H1 (cell line): ENCODE measurements at regions not wholly inside any gene's neighbourhood (a gene's known extent, or its start where the extent isn't known, plus 50 kb on each side); places are given as distances from the start of the nearest gene placed in this dataset.

Experiments used
- CTCF ChIA-PET: fragments of 300-600 bp; sonication (Branson Sonifier 250); formaldehyde crosslinking; loops from one replicate; lab custom pipeline; 2021; ENCODE audit not compliant: partially characterized antibody; lab: Charles Lee
- POLR2A ChIA-PET: fragments of 300-600 bp; sonication (Branson Sonifier 250); formaldehyde crosslinking; loops from one replicate; lab custom pipeline; 2021; ENCODE audit warnings: inconsistent platforms; ENCODE audit not compliant: partially characterized antibody; lab: Charles Lee
- DNase-seq, 2 experiments: peaks; one replicate each; pipeline versions ENCODE4 v3.0.0 to v3.0.0-alpha.2; 2010 to 2022; ENCODE audit warnings: low spot score in 2 of 2, low read depth in 1 of 2, mixed read lengths in 1 of 2
- FAIRE-seq: peaks from 2 replicates; lab custom pipeline; 2011; peaks lifted over from hg19 to GRCh38; lab: Jason Lieb, UNC
- H2AFZ ChIP-seq: 2 replicates; pipeline ENCODE4 v1.8.1; 2012; ENCODE audit warnings: low read length, inconsistent platforms
- H2AK5ac ChIP-seq: 2 replicates; pipeline ENCODE4 v1.6.1; 2013; ENCODE audit warnings: low read depth, low read length
- H2BK120ac ChIP-seq: replicated peaks from 2 replicates; pipeline ENCODE3; 2013; ENCODE audit warnings: low read depth, low read length, inconsistent platforms
- H2BK12ac ChIP-seq: 2 replicates; pipeline ENCODE4 v1.6.1; 2013; ENCODE audit warnings: low read depth, low read length
- H2BK15ac ChIP-seq: 2 replicates; pipeline ENCODE4 v1.6.1; 2013; ENCODE audit warnings: low read length
- H2BK20ac ChIP-seq: 2 replicates; pipeline ENCODE4 v1.6.1; 2013; ENCODE audit warnings: low read length
- H2BK5ac ChIP-seq: 2 replicates; pipeline ENCODE4 v1.6.1; 2013; ENCODE audit warnings: low read depth, low read length
- H3K14ac ChIP-seq: 2 replicates; pipeline ENCODE4 v1.6.1; 2013; ENCODE audit warnings: inconsistent platforms; ENCODE audit not compliant: insufficient read length
- H3K18ac ChIP-seq: 2 replicates; pipeline ENCODE4 v1.6.1; 2013; ENCODE audit warnings: low read length; ENCODE audit errors: extremely low read depth
- H3K23ac ChIP-seq: 2 replicates; pipeline ENCODE4 v1.6.1; 2013; ENCODE audit warnings: inconsistent platforms; ENCODE audit not compliant: insufficient read length
- H3K23me2 ChIP-seq: 2 replicates; pipeline ENCODE4 v1.6.1; 2013; ENCODE audit warnings: low read depth, low read length
- H3K27ac ChIP-seq: 2 replicates; pipeline ENCODE4 v1.6.1; 2011; ENCODE audit warnings: low read depth, low read length, inconsistent platforms
- H3K27me3 ChIP-seq, 4 experiments: replicated peaks in 1 of 4; 1 replicate in 1 of 4; 2 replicates in 3 of 4; pipeline versions ENCODE4 v1.6.1 to v1.8.1; 2011 to 2013; ENCODE audit warnings: low read length in 3 of 4, mild to moderate bottlenecking in 3 of 4, inconsistent platforms in 2 of 4, mixed read lengths in 2 of 4, moderate library complexity in 1 of 4; ENCODE audit not compliant: control insufficient read depth in 3 of 4, insufficient read depth in 3 of 4; ENCODE audit errors: extremely low read depth in 1 of 4
- H3K36me3 ChIP-seq, 4 experiments: 2 replicates each; pipeline versions ENCODE4 v1.6.1 to v1.8.1; 2011 to 2013; ENCODE audit warnings: mild to moderate bottlenecking in 4 of 4, low read length in 3 of 4, moderate library complexity in 2 of 4, control low read depth in 1 of 4, inconsistent platforms in 1 of 4; ENCODE audit not compliant: insufficient read depth in 4 of 4, control insufficient read depth in 2 of 4
- H3K4ac ChIP-seq: replicated peaks from 2 replicates; pipeline ENCODE3; 2013; ENCODE audit warnings: low read length, low read depth, mixed read lengths, inconsistent platforms; ENCODE audit not compliant: insufficient read length
- H3K4me1 ChIP-seq, 4 experiments: replicated peaks in 1 of 4; 1 replicate in 1 of 4; 2 replicates in 3 of 4; pipeline versions ENCODE4 v1.6.1 to v1.8.1; 2011 to 2013; ENCODE audit warnings: low read length in 3 of 4, inconsistent platforms in 2 of 4, mixed read lengths in 1 of 4; ENCODE audit not compliant: insufficient read depth in 4 of 4, control insufficient read depth in 3 of 4
- H3K4me2 ChIP-seq, 2 experiments: 2 replicates each; pipeline versions ENCODE4 v1.6.1 to v1.8.1; 2011 to 2013; ENCODE audit warnings: low read depth in 2 of 2, low read length in 2 of 2, control low read depth in 1 of 2, inconsistent platforms in 1 of 2, mild to moderate bottlenecking in 1 of 2; ENCODE audit not compliant: insufficient read depth in 1 of 2
- H3K4me3 ChIP-seq, 4 experiments: fragments of 200-600, 300-600 bp in 1 of 4; sonication (generic), shearing (Covaris generic), sonication (Bioruptor Twin) in 1 of 4; 2 replicates each; pipeline versions ENCODE4 v1.5.1 to v1.8.1; 2011 to 2016; ENCODE audit warnings: low read length in 4 of 4, low read depth in 3 of 4, control low read depth in 2 of 4, inconsistent platforms in 2 of 4, mild to moderate bottlenecking in 2 of 4, mixed read lengths in 1 of 4, moderate library complexity in 1 of 4; ENCODE audit not compliant: insufficient read depth in 2 of 4; ENCODE audit errors: extremely low read depth in 1 of 4
- H3K56ac ChIP-seq: replicated peaks from 2 replicates; pipeline ENCODE3; 2013; ENCODE audit warnings: low read depth, mild to moderate bottlenecking, mixed read lengths, low read length, inconsistent platforms; ENCODE audit not compliant: insufficient read length
- H3K79me1 ChIP-seq: 2 replicates; pipeline ENCODE4 v1.6.1; 2013; ENCODE audit warnings: low read depth, low read length, control low read depth
- H3K79me2 ChIP-seq, 2 experiments: 2 replicates each; pipeline versions ENCODE4 v1.6.1 to v1.8.1; 2012 to 2013; ENCODE audit warnings: low read length in 2 of 2, mild to moderate bottlenecking in 2 of 2, inconsistent platforms in 1 of 2; ENCODE audit not compliant: insufficient read depth in 2 of 2, control insufficient read depth in 1 of 2
- H3K9ac ChIP-seq, 4 experiments: replicated peaks in 1 of 4; 1 replicate in 1 of 4; 2 replicates in 3 of 4; pipeline versions ENCODE4 v1.6.1 to v1.8.1; 2011 to 2013; ENCODE audit warnings: low read depth in 3 of 4, low read length in 3 of 4, control low read depth in 2 of 4, mild to moderate bottlenecking in 2 of 4, moderate library complexity in 2 of 4, inconsistent platforms in 1 of 4; ENCODE audit errors: extremely low read depth in 1 of 4
- H3K9me3 ChIP-seq, 2 experiments: 2 replicates each; pipeline versions ENCODE4 v1.6.1 to v1.8.1; 2012 to 2013; ENCODE audit warnings: mild to moderate bottlenecking in 2 of 2, moderate library complexity in 2 of 2, control low read depth in 1 of 2, inconsistent platforms in 1 of 2, low read depth in 1 of 2, low read length in 1 of 2, mixed read lengths in 1 of 2; ENCODE audit not compliant: insufficient read depth in 2 of 2
- H4K20me1 ChIP-seq, 2 experiments: replicated peaks in 1 of 2; 2 replicates each; pipeline versions ENCODE3 to v1.8.1; 2011 to 2013; ENCODE audit warnings: inconsistent platforms in 2 of 2, low read length in 2 of 2, mild to moderate bottlenecking in 1 of 2; ENCODE audit not compliant: insufficient read depth in 2 of 2, control insufficient read depth in 1 of 2
- H4K5ac ChIP-seq: 2 replicates; pipeline ENCODE4 v1.6.1; 2013; ENCODE audit warnings: low read length, low read depth, mixed read lengths, inconsistent platforms; ENCODE audit not compliant: insufficient read length
- H4K8ac ChIP-seq: 2 replicates; pipeline ENCODE4 v1.8.0; 2013; ENCODE audit warnings: mild to moderate bottlenecking, moderate library complexity, low read length, inconsistent platforms; ENCODE audit not compliant: insufficient read depth; ENCODE audit errors: extremely low read depth
- H4K91ac ChIP-seq: replicated peaks from 2 replicates; pipeline ENCODE3; 2013; ENCODE audit warnings: low read length, mixed read lengths, inconsistent platforms; ENCODE audit not compliant: insufficient read length
- TEAD4 ChIP-seq: IDR thresholded peaks from 2 replicates; pipeline ENCODE4 v1.6.1; 2012; ENCODE audit warnings: low read depth, low read length, inconsistent platforms, mixed read lengths
- WGBS, 2 experiments: shearing (Covaris generic) in 1 of 2; methylation state at CpG; one replicate each; pipeline versions ENCODE4 v1.1.6 to v1.1.7; 2013 to 2015; ENCODE audit warnings: low lambda C conversion rate in 2 of 2, mixed read lengths in 2 of 2, inconsistent platforms in 1 of 2, low coverage in 1 of 2, missing lambda C conversion rate in 1 of 2; ENCODE audit not compliant: insufficient replicate concordance in 2 of 2, insufficient coverage in 1 of 2, insufficient read length in 1 of 2; ENCODE audit errors: extremely low coverage in 1 of 2, missing lambda C conversion rate in 1 of 2; 5-methylcytosine and 5-hydroxymethylcytosine counted together
- TF ChIP-seq, protein P1 (sequence below): IDR thresholded peaks from 2 replicates; pipeline ENCODE4 v1.6.1; 2011; ENCODE audit warnings: low read length, improper control_type of control experiment

DNA sequence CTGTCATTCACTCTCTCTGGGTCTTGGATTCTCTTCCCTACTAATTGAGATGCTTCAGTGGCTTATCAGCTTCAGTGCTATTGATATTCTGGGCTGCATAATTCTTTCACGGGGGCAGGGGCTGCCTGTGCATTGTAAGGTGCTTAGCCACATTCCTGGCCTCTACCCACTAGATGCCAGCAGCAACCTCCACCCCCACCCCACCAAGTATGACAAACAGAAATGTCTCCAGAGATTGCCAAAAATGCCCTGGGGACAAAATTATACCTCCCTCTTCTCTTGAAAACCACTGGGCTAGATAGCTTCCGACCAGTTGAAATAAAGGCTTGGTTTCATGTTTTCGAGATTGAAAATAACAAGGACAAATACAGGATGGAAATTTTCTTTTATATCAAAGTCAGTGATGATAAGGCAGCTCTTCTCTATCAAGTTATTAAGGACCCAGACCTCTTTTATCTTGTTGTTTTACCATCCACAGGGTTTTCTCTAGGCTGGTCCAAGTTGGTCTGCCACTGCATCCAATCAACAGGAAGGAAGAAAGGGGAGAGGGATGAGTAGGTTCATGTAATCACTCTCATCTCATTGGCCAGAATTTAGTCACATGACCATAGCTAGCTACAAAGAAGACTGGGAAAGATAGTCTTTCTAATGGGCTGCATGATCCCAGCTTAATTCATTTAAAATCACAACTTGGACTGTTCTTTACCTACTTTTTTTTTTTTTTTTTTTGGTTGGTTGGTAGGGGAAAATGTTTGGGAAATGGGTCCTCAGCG, 92.1 kb upstream of the RANBP3L start:
- Histone ChIP-seq H3K56ac (no peak overlapping the region), H3K4me3 (no peak overlapping the region), H3K4me2 (no peak overlapping the region), H4K91ac (no peak overlapping the region), H4K8ac (no peak overlapping the region), H3K23me2 (no peaks in the 10 kb centered on the region), H4K20me1 (no peaks in the 10 kb centered on the region), H2BK12ac (no peak overlapping the region), H3K27me3 (no peaks in the 10 kb centered on the region), H4K5ac (no peak overlapping the region), H2AFZ (peak overlapping the region; percentile 76; the same call in 1 of the 2 replicates), H2BK15ac (no peak overlapping the region), H2AK5ac (no peak overlapping the region), H2BK120ac (no peak overlapping the region), H2BK20ac (no peak overlapping the region), H2BK5ac (no peak overlapping the region), H3K4me1 (no peaks in the 10 kb centered on the region), H3K23ac (no peak overlapping the region), H3K14ac (no peak overlapping the region), H3K36me3 (no peaks in the 10 kb centered on the region), H3K27ac (no peak overlapping the region), H3K79me1 (no peaks in the 10 kb centered on the region), H3K9ac (no peak overlapping the region), H3K79me2 (no peaks in the 10 kb centered on the region), H3K4ac (no peak overlapping the region), H3K9me3 (no peaks in the 10 kb centered on the region), H3K18ac (no peak overlapping the region)
- DNase-seq: no peak
- POLR2A ChIA-PET: interaction anchor here (0.6 kb wide), 1 partner anchor 204 kb away, joined by 3 read pairs; no protein-coding TSS in a partner anchor
- peak; percentile 50 for FAIRE-seq
- CTCF ChIA-PET: interaction anchor here (0.6 to 2.1 kb wide), 7 partner anchors 9 to 240 kb away, joined by 3 to 7 read pairs (median 4); no protein-coding TSS in a partner anchor
- TF ChIP-seq TEAD4: no peak
- TF ChIP-seq, protein P1, sequence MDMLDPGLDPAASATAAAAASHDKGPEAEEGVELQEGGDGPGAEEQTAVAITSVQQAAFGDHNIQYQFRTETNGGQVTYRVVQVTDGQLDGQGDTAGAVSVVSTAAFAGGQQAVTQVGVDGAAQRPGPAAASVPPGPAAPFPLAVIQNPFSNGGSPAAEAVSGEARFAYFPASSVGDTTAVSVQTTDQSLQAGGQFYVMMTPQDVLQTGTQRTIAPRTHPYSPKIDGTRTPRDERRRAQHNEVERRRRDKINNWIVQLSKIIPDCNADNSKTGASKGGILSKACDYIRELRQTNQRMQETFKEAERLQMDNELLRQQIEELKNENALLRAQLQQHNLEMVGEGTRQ: peak; percentile 22; the same call in 1 of the 2 replicates
- WGBS, 2 experiments: 81% methylated on average over 3 of the region's 4 CpGs; no CpG with 5 or more reads in 1 of the 2 experiments
